Parathyroid adenoma (tissue), 2 donors: ENCODE measurements at regions not wholly inside any gene's neighbourhood (a gene's known extent, or its start where the extent isn't known, plus 50 kb on each side); places are given as distances from the start of the nearest gene placed in this dataset.

Source experiments
- H2AFZ ChIP-seq: fragments of 300-600 bp; sonication (generic); one replicate; pipeline ENCODE4 v1.7.0; 2017; ENCODE audit warnings: antibody characterized with exemption, mild to moderate bottlenecking
- H3K27ac ChIP-seq: fragments of 300-600 bp; sonication (generic); one replicate; pipeline ENCODE4 v1.7.0; 2017
- H3K27me3 ChIP-seq: fragments of 300-600 bp; sonication (generic); one replicate; pipeline ENCODE4 v1.7.0; 2017; ENCODE audit warnings: low read length; ENCODE audit not compliant: control insufficient read depth, insufficient read depth
- H3K36me3 ChIP-seq: fragments of 300-600 bp; sonication (generic); one replicate; pipeline ENCODE4 v1.7.0; 2017; ENCODE audit warnings: low read length; ENCODE audit not compliant: control insufficient read depth, insufficient read depth
- H3K4me1 ChIP-seq: fragments of 300-600 bp; sonication (generic); one replicate; pipeline ENCODE4 v1.7.0; 2017; ENCODE audit warnings: control low read depth
- H3K4me2 ChIP-seq: fragments of 300-600 bp; sonication (generic); one replicate; pipeline ENCODE4 v1.7.0; 2017; ENCODE audit warnings: low read length
- H3K4me3 ChIP-seq: fragments of 300-600 bp; sonication (generic); one replicate; pipeline ENCODE4 v1.7.0; 2017; ENCODE audit warnings: low read depth, low read length
- H3K79me2 ChIP-seq: fragments of 300-600 bp; sonication (generic); one replicate; pipeline ENCODE4 v1.7.0; 2017; ENCODE audit warnings: control low read depth
- H3K9ac ChIP-seq: fragments of 300-600 bp; sonication (generic); one replicate; pipeline ENCODE4 v1.7.0; 2017; ENCODE audit warnings: mild to moderate bottlenecking
- H3K9me3 ChIP-seq: fragments of 300-600 bp; sonication (generic); one replicate; pipeline ENCODE4 v1.7.0; 2017; ENCODE audit warnings: low read length; ENCODE audit not compliant: control insufficient read depth
- CTCF ChIP-seq: fragments of 300-600 bp; sonication (generic); IDR thresholded peaks from one replicate; pipeline ENCODE4 v1.7.0; 2017; ENCODE audit warnings: antibody characterized with exemption, mild to moderate bottlenecking
- donor health status: primary hyperparathyroidism.

GRCh38 chr9:27963836-27964235 lies 390.6 kb upstream of the C9orf72 start:
- Histone ChIP-seq H3K36me3 (no peaks in the 10 kb centered on the region), H3K9ac (no peak overlapping the region), H3K4me1 (no peaks in the 10 kb centered on the region), H3K9me3 (no peaks in the 10 kb centered on the region), H3K4me2 (no peak overlapping the region), H3K27me3 (no peaks in the 10 kb centered on the region), H3K27ac (no peak overlapping the region), H2AFZ (no peak overlapping the region), H3K4me3 (no peak overlapping the region), H3K79me2 (no peaks in the 10 kb centered on the region)
- no peak for TF ChIP-seq CTCF

DNA sequence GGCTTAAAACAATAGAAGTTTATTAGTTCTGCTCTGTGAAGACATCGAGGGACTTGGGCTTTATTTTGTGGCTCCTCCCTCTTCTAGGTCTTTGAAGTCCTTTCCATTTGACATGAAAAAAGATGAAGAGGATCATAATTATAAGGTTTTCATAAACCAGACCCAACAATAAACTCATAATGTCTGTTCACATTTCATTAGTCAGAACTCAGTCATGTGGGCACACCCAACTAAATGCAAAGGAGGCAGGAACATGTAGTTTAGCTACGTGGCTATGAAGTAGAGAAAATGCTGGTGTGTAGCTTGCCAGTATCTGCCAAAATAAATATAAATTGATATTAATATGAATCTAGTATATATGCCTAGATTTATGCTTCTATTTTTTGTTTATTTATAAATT lies 393.9 kb upstream of the C9orf72 start:
- H3K9ac ChIP-seq, result no peak overlapping the region
- no peak overlapping the region for H2AFZ ChIP-seq
- no peak for TF ChIP-seq CTCF
- H3K79me2 ChIP-seq, result no peaks in the 10 kb centered on the region
- H3K4me1 ChIP-seq, result no peaks in the 10 kb centered on the region
- no peak overlapping the region for H3K4me3 ChIP-seq
- no peak overlapping the region for H3K4me2 ChIP-seq
- no peaks in the 10 kb centered on the region for H3K9me3 ChIP-seq
- H3K27me3 ChIP-seq, result no peaks in the 10 kb centered on the region
- H3K27ac ChIP-seq, result no peak overlapping the region
- H3K36me3 ChIP-seq, result no peaks in the 10 kb centered on the region

GRCh38 chr9:27977931-27978330 lies 404.6 kb upstream of the C9orf72 start:
- no peaks in the 10 kb centered on the region for H3K4me1 ChIP-seq
- no peaks in the 10 kb centered on the region for H3K9me3 ChIP-seq
- no peaks in the 10 kb centered on the region for H3K79me2 ChIP-seq
- H3K4me2 ChIP-seq, result no peak overlapping the region
- H3K27me3 ChIP-seq, result no peaks in the 10 kb centered on the region
- H3K27ac ChIP-seq, result no peak overlapping the region
- TF ChIP-seq CTCF, result no peak
- no peak overlapping the region for H3K9ac ChIP-seq
- no peaks in the 10 kb centered on the region for H3K36me3 ChIP-seq
- no peak overlapping the region for H3K4me3 ChIP-seq
- no peak overlapping the region for H2AFZ ChIP-seq

GRCh38 chr9:27985714-27986113 lies 412.4 kb upstream of the C9orf72 start:
- no peak for TF ChIP-seq CTCF

DNA sequence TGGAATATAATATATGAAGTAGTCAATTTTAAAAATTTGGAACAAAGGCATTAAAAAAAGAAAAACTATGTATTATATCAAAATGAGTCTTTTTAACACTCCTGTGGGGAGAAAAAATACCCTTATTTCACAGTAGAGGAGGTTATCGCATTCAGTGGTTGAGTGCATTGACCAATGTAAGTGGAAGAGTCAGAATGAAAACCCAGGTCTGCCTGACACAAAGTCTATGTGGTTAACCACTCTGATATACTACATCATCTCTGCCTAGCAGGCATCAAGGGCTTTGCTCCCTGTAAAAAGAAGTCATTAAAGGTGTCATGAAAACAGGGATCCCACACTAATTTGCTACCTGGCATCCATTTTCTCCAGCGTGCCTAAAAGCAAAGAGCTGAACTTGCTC lies 417.2 kb upstream of the C9orf72 start:
- H3K79me2 ChIP-seq, result no peaks in the 10 kb centered on the region

More at GRCh38 chr9:27985714-27986113, 412.4 kb upstream of the C9orf72 start:
- Histone ChIP-seq H3K36me3 (no peaks in the 10 kb centered on the region), H3K27ac (no peak overlapping the region), H3K79me2 (no peaks in the 10 kb centered on the region), H3K9ac (no peak overlapping the region), H3K9me3 (no peaks in the 10 kb centered on the region), H2AFZ (no peak overlapping the region), H3K4me2 (no peak overlapping the region), H3K4me3 (no peak overlapping the region), H3K4me1 (no peaks in the 10 kb centered on the region), H3K27me3 (no peaks in the 10 kb centered on the region)

More for the DNA sequence above, 417.2 kb upstream of the C9orf72 start:
- H3K9me3 ChIP-seq, result no peaks in the 10 kb centered on the region
- no peaks in the 10 kb centered on the region for H3K4me1 ChIP-seq
- no peak overlapping the region for H3K4me2 ChIP-seq
- no peak for TF ChIP-seq CTCF
- no peak overlapping the region for H3K4me3 ChIP-seq
- H3K36me3 ChIP-seq, result no peaks in the 10 kb centered on the region
- H3K9ac ChIP-seq, result no peak overlapping the region
- H3K27ac ChIP-seq, result no peak overlapping the region
- no peak overlapping the region for H2AFZ ChIP-seq
- no peaks in the 10 kb centered on the region for H3K27me3 ChIP-seq
